ENCODE measurements at regions not wholly inside any gene's neighbourhood (a gene's known extent, or its start where the extent isn't known, plus 50 kb on each side); places are given as distances from the start of the nearest gene placed in this dataset.

DNA sequence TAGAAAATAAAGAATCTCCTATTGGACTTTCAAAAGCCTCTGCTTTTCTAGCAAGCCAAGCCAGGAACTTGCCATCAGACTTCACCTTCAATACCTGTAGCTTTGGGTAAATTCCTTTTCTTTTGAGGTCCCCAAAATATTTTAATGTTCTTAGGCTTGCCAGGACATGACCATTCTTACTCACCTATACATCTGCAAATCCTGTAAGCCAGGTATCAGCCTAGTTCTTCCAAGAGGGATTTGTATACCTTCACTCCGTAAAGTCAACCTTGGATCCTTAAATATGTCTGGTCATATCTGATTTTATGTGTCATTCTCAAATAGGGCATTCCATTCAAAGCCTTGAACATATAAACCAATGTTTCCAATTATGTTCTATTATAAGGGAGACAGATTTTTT lies 210.6 kb upstream of the CELF2 start:
- TF ChIP-seq, protein P1, sequence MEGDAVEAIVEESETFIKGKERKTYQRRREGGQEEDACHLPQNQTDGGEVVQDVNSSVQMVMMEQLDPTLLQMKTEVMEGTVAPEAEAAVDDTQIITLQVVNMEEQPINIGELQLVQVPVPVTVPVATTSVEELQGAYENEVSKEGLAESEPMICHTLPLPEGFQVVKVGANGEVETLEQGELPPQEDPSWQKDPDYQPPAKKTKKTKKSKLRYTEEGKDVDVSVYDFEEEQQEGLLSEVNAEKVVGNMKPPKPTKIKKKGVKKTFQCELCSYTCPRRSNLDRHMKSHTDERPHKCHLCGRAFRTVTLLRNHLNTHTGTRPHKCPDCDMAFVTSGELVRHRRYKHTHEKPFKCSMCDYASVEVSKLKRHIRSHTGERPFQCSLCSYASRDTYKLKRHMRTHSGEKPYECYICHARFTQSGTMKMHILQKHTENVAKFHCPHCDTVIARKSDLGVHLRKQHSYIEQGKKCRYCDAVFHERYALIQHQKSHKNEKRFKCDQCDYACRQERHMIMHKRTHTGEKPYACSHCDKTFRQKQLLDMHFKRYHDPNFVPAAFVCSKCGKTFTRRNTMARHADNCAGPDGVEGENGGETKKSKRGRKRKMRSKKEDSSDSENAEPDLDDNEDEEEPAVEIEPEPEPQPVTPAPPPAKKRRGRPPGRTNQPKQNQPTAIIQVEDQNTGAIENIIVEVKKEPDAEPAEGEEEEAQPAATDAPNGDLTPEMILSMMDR (conservative IDR thresholded peaks at IDR 0.05), result no peak
- no peak for TF ChIP-seq EZH2 (IDR thresholded peaks at IDR 0.05; ENCODE audit: low read depth)
